GM10248 (cell line): ENCODE measurements at regions not wholly inside any gene's neighbourhood (a gene's known extent, or its start where the extent isn't known, plus 50 kb on each side); places are given as distances from the start of the nearest gene placed in this dataset.

Source experiments
- CTCF ChIA-PET: fragments of 300-600 bp; sonication (Branson Sonifier 250); formaldehyde crosslinking; extraction: SDS; loops from one replicate; lab custom pipeline; 2021; ENCODE audit warnings: antibody characterized with exemption; lab: Yijun Ruan, JAX
- POLR2A ChIA-PET: fragments of 350-650 bp; sonication (Branson Sonifier 250); formaldehyde crosslinking; extraction: SDS; loops from one replicate; lab custom pipeline; 2020; ENCODE audit warnings: antibody characterized with exemption; lab: Yijun Ruan, JAX
- DNase-seq: peaks from one replicate; pipeline ENCODE4 v3.0.0; 2012; ENCODE audit errors: extremely low spot score
- TF ChIP-seq, protein P1 (sequence below): IDR thresholded peaks from 2 replicates; pipeline ENCODE4 v1.5.1; 2012; ENCODE audit warnings: mild to moderate bottlenecking, low read depth; ENCODE audit errors: extremely low read depth, missing control alignments, control extremely low read depth

DNA sequence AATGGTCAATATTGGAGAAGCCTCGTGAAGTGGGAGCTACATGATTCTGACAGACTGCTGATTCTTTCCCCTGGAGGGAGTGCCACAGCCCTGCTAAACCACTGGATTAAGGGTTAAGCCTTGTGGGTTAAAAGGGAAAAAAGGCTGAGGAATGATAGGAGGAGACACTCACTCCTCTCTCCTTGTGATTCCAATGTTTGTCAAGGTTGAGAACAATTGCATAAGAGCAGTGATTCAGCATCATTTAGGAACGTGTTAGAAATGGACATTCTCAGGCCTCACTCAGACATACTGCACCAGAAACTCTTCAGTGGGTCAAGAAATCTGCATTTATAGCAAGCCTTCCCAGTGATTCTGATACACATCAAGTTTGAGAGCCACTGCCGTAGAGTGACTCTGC, 87.8 kb upstream of the GZMB start:
- TF ChIP-seq, protein P1, sequence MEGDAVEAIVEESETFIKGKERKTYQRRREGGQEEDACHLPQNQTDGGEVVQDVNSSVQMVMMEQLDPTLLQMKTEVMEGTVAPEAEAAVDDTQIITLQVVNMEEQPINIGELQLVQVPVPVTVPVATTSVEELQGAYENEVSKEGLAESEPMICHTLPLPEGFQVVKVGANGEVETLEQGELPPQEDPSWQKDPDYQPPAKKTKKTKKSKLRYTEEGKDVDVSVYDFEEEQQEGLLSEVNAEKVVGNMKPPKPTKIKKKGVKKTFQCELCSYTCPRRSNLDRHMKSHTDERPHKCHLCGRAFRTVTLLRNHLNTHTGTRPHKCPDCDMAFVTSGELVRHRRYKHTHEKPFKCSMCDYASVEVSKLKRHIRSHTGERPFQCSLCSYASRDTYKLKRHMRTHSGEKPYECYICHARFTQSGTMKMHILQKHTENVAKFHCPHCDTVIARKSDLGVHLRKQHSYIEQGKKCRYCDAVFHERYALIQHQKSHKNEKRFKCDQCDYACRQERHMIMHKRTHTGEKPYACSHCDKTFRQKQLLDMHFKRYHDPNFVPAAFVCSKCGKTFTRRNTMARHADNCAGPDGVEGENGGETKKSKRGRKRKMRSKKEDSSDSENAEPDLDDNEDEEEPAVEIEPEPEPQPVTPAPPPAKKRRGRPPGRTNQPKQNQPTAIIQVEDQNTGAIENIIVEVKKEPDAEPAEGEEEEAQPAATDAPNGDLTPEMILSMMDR: no peak
- ChIA-PET POLR2A (no interaction called here), CTCF (interaction anchor here (4.6 kb wide), 1 partner anchor 11 kb away, joined by 25 read pairs; no protein-coding TSS in a partner anchor)
- DNase-seq: no peak

DNA sequence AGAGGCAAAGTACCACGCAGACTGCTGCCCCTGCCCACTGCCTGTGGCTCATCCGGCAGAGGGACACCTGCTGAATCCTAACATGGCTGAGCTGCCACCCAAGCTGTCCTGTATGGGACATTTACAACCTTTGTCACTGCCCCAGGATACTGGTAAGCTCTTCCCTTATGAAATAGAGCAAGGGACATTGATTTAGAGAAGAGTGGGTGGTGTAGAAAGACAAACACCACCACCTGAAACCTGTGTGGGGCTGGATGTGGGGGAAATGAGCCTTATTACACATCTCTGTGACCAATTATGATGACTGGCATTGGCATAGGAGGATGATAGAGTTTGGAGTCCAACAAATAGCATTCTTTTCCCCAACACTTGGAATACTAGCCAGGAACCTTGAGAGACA, 81.2 kb upstream of the GZMB start:
- TF ChIP-seq, protein P1: no peak
- CTCF ChIA-PET: interaction anchor here (1.2 to 1.8 kb wide), 3 partner anchors 10 to 419 kb away, joined by 3 to 4 read pairs (median 4); no protein-coding TSS in a partner anchor
- DNase-seq: no peak
- POLR2A ChIA-PET: no interaction called here

DNA sequence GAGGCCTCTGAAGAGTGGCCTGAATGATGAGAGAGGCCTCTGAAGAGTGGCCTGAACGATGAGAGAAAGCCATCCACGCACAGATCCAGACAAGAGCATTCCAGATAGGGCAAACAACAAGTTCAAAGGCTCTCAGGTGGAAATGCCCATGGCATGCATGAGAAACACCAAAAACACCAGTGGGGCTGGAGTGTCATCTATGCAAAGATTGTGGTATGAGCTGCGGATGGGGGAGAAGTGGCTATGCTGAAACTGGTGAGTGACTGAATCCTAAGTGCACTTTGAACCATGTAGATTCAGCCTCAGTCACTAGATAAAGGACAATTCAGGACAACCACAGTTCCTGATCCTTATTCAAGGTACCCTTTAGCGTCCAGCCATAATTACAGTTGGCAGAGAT, 79.4 kb upstream of the GZMB start:
- POLR2A ChIA-PET: no interaction called here
- DNase-seq: no peak
- CTCF ChIA-PET: interaction anchor here (1.0 to 1.1 kb wide), 2 partner anchors 9 to 20 kb away, joined by 3 to 4 read pairs; no protein-coding TSS in a partner anchor
- TF ChIP-seq, protein P1: no peak

DNA sequence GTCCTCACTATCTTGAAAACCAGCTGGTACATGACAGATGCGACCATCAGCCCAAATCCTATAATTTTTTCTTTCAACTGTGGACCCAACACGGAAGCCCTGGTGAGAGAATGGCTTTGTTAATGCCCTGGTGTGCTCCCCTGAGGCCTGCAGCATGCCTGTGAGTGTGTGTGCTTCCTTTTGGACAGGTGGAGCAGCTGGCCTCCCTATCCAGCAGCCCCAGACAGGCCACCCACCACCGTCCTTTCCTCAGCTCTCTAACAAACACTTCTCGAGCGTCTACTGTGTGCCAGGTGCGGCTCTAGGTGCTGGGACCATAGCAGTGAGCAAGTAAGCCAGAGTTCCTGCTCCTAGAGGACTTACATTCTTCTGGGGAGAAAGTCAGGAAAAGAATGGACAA, 78.9 kb upstream of the GZMB start:
- ChIA-PET POLR2A (no interaction called here), CTCF (interaction anchor here (0.7 kb wide), 1 partner anchor 420 kb away, joined by 3 read pairs; no protein-coding TSS in a partner anchor)
- TF ChIP-seq, protein P1: no peak
- no peak for DNase-seq

DNA sequence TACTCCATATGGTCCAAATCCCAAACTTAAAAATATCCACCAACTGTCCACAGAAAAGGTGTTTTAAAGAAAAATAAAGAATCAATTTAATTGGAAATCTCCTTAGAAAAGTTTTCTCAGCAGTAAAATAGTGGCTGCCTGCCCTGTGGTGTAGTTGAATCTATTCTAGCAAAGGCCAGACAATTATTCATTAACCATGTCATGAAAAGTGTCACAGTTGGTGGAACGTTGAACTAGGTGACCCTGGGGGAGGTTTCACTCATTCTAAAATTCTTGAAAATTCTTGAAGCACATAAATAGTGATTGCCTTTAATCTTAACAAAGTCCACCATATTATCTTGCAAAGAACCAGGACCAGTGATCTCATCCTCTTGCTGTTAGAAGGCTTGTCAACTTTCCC, 78.4 kb upstream of the GZMB start:
- ChIA-PET CTCF (interaction anchor here (0.6 to 4.5 kb wide), 11 partner anchors 13 to 421 kb away, joined by 3 to 57 read pairs (median 4); no protein-coding TSS in a partner anchor), POLR2A (no interaction called here)
- TF ChIP-seq, protein P1: no peak
- no peak for DNase-seq

DNA sequence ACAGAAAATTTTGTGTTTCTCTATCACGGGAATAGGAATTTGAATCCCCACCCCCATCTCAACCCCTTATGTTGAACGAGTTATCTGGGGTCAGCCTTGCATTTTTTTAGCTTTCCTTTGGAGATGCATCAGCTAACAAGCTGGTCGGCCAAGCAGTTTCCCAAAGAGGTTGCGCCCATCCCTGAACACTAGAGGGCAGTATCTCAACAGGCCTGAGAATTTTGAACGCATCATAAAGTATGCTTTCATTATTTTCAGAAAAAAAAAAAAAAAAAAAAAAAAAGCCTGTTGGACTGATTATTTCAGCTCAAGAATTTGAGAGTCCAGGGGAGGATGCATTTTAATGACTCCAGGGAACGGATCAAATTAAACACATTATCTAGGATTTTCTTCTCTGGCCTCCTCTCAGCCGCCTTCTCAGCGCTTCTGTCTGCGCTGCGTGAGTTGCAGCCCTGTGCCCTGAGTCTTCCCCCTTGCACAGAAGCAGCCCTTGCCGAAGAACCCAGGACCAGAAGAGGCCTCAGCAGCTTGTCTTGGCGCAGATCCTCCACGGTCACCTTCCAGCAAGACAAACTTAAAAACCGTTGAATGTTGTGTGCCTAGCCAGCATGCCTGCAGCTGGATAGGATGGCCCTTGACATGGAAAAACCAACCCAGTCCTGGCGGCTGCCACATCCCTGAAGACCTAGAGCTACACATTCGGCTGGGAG, 76.6 kb upstream of the GZMB start:
- peak; percentile 62 for DNase-seq

More for the DNA sequence above, 76.6 kb upstream of the GZMB start:
- ChIA-PET CTCF (interaction anchor here (0.6 to 4.5 kb wide), 40 partner anchors 8 to 442 kb away, joined by 3 to 57 read pairs (median 5); partner anchors contain the start of gene GZMH), POLR2A (no interaction called here)
- TF ChIP-seq, protein P1: peak; percentile 89
